Endodermal cell (in vitro differentiated cells): ENCODE measurements at regions not wholly inside any gene's neighbourhood (a gene's known extent, or its start where the extent isn't known, plus 50 kb on each side); places are given as distances from the start of the nearest gene placed in this dataset.

ENCODE experiments used
- DNase-seq: peaks from one replicate; pipeline ENCODE4 v3.0.0-alpha.2; 2017
- H3K27ac ChIP-seq: 2 replicates; pipeline ENCODE4 v1.5.1; 2013; ENCODE audit warnings: mild to moderate bottlenecking, low read depth, low read length, moderate library complexity
- H3K27me3 ChIP-seq: 2 replicates; pipeline ENCODE4 v1.6.1; 2013; ENCODE audit warnings: mild to moderate bottlenecking, low read length, moderate library complexity; ENCODE audit not compliant: insufficient read depth, control insufficient read depth, poor library complexity, severe bottlenecking
- H3K36me3 ChIP-seq: 2 replicates; pipeline ENCODE4 v1.7.0; 2013; ENCODE audit warnings: mild to moderate bottlenecking, low read length, moderate library complexity; ENCODE audit not compliant: control insufficient read depth, insufficient read depth
- H3K4me1 ChIP-seq: one replicate; pipeline ENCODE4 v1.7.0; 2013; ENCODE audit warnings: low read length; ENCODE audit not compliant: control insufficient read depth, insufficient read depth
- H3K4me3 ChIP-seq: 2 replicates; pipeline ENCODE4 v1.5.1; 2013; ENCODE audit warnings: mild to moderate bottlenecking, low read length, moderate library complexity
- H3K9ac ChIP-seq: 2 replicates; pipeline ENCODE4 v1.6.1; 2013; ENCODE audit warnings: mild to moderate bottlenecking, low read length, moderate library complexity; ENCODE audit not compliant: poor library complexity, severe bottlenecking; ENCODE audit errors: extremely low read depth
- H3K9me3 ChIP-seq: 2 replicates; pipeline ENCODE4 v1.6.1; 2013; ENCODE audit warnings: mild to moderate bottlenecking, low read length, moderate library complexity; ENCODE audit not compliant: control insufficient read depth
- H3K27ac Mint-ChIP-seq: 2 replicates; pipeline ENCODE4 v1.8.0; 2020; ENCODE audit warnings: mixed read lengths
- H3K27me3 Mint-ChIP-seq: 2 replicates; pipeline ENCODE4 v1.8.0; 2021; ENCODE audit warnings: mild to moderate bottlenecking, mixed read lengths; ENCODE audit not compliant: insufficient read depth
- H3K36me3 Mint-ChIP-seq: 2 replicates; pipeline ENCODE4 v1.8.0; 2020; ENCODE audit warnings: low read depth, mixed read lengths
- H3K4me1 Mint-ChIP-seq: 2 replicates; pipeline ENCODE4 v1.8.0; 2020; ENCODE audit warnings: mixed read lengths
- H3K4me3 Mint-ChIP-seq: 2 replicates; pipeline ENCODE4 v1.8.0; 2020; ENCODE audit warnings: mild to moderate bottlenecking, moderate library complexity, mixed read lengths
- H3K9me3 Mint-ChIP-seq: 2 replicates; pipeline ENCODE4 v1.8.0; 2020; ENCODE audit warnings: mild to moderate bottlenecking, mixed read lengths
- WGBS, 2 experiments: methylation state at CpG; one replicate each; pipeline versions ENCODE4 v1.1.5 to v1.1.7; 2013; ENCODE audit warnings: missing lambda C conversion rate in 2 of 2, mixed read lengths in 1 of 2; ENCODE audit not compliant: insufficient coverage in 1 of 2, insufficient read length in 1 of 2; 5-methylcytosine and 5-hydroxymethylcytosine counted together
- TF ChIP-seq, protein P1 (sequence below): fragments of 200-600 bp; sonication (generic); conservative IDR thresholded peaks from 2 replicates; pipeline ENCODE4 v1.5.0; 2021; ENCODE audit warnings: antibody characterized with exemption, mild to moderate bottlenecking

DNA sequence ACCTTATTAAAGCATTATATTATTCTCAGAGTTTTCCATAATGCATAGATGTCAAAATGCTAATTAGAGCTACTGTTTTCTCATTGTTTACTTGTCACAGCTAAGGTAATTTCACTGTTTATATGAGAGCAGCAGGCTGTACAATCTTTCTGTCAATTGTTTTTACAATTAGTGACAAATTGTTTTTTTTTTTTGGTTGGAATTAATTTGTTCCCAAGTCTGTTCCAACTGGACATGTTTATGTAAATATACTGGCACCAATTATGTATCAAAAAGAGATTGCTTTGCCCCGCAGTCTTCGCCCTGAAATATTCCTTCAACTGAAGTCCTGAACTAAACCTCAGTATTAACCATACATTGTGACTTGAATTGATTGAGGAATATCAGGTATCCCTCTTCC lies 72.3 kb upstream of the GRIA4 start:
- Histone ChIP-seq H3K4me3 (no peak overlapping the region), H3K9ac (no peak overlapping the region), H3K27me3 (no peaks in the 10 kb centered on the region), H3K36me3 (no peaks in the 10 kb centered on the region), H3K4me1 (no peaks in the 10 kb centered on the region), H3K9me3 (no peaks in the 10 kb centered on the region), H3K27ac (no peak overlapping the region)
- WGBS, 2 experiments: 48% methylated on average over 2 of the region's 2 CpGs; no CpG with 5 or more reads in 1 of the 2 experiments
- H3K27ac Mint-ChIP-seq: no peak overlapping the region
- no peaks in the 10 kb centered on the region for H3K9me3 Mint-ChIP-seq
- H3K27me3 Mint-ChIP-seq: no peaks in the 10 kb centered on the region
- H3K4me1 Mint-ChIP-seq: peaks cover 1% of the 10 kb centered on the region
- TF ChIP-seq, protein P1, sequence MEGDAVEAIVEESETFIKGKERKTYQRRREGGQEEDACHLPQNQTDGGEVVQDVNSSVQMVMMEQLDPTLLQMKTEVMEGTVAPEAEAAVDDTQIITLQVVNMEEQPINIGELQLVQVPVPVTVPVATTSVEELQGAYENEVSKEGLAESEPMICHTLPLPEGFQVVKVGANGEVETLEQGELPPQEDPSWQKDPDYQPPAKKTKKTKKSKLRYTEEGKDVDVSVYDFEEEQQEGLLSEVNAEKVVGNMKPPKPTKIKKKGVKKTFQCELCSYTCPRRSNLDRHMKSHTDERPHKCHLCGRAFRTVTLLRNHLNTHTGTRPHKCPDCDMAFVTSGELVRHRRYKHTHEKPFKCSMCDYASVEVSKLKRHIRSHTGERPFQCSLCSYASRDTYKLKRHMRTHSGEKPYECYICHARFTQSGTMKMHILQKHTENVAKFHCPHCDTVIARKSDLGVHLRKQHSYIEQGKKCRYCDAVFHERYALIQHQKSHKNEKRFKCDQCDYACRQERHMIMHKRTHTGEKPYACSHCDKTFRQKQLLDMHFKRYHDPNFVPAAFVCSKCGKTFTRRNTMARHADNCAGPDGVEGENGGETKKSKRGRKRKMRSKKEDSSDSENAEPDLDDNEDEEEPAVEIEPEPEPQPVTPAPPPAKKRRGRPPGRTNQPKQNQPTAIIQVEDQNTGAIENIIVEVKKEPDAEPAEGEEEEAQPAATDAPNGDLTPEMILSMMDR: no peak
- no peak overlapping the region for H3K4me3 Mint-ChIP-seq
- no peak for DNase-seq
- no peaks in the 10 kb centered on the region for H3K36me3 Mint-ChIP-seq

DNA sequence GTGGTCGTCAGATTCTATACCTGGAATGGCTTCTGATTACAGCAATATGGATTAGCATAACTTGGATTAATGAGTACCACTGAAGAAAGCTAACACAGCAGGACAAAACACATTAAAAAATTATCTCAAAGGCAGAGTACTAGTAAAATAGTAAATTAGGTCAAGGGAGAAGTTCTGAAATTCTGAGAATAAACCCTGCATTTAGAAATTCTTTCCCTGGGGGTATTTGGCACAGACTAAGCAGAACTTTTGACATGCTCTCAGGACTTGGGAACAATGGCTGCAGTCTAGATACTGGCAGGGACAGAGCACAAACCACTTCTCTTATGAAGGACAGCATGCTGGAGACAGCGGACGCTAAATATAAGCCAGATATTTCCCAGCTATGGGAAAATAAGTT lies 85.6 kb upstream of the GRIA4 start:
- H3K4me3 Mint-ChIP-seq: no peak overlapping the region
- H3K9me3 Mint-ChIP-seq: no peaks in the 10 kb centered on the region
- H3K27ac Mint-ChIP-seq: no peak overlapping the region
- Histone ChIP-seq H3K4me3 (no peak overlapping the region), H3K36me3 (no peaks in the 10 kb centered on the region), H3K9ac (no peak overlapping the region), H3K27ac (no peak overlapping the region), H3K4me1 (no peaks in the 10 kb centered on the region), H3K27me3 (no peaks in the 10 kb centered on the region), H3K9me3 (no peaks in the 10 kb centered on the region)
- peaks cover 5% of the 10 kb centered on the region for H3K4me1 Mint-ChIP-seq
- no peak for DNase-seq
- WGBS, 2 experiments: 85 to 86% methylated on average over 1 to 3 of the region's 3 CpGs
- TF ChIP-seq, protein P1: no peak
- no peaks in the 10 kb centered on the region for H3K27me3 Mint-ChIP-seq
- H3K36me3 Mint-ChIP-seq: no peaks in the 10 kb centered on the region

DNA sequence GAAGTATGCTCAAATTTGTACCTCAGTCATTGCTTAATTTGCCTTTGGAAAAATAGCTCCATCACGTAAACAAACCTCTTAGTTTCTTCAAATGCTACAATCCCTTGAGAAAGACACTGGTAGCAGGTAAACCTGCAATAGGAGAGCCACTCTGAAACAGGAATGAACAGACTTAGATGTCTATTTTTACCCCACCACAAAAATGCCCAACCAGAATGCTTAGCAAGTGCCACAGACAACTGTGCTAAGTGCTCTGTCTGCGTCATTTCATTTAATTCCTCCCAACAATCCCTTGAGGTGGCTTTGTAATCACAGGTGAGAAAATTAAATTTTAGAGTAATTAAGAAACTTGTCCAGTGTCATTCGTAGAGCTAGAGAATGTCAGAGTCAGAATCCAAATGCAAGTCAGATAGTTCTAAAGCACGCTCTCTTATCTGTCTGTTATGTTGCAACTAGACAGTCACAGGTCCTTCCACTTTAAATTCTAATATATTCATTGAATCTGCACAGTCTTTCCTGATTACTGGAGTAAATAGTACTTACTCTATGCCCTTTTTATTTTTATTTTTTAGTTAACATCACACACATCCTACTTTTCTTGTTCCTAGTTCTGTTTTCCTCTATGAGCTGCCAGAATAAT lies 89.0 kb upstream of the GRIA4 start:
- DNase-seq: no peak
- H3K4me1 ChIP-seq: no peaks in the 10 kb centered on the region
- no peak overlapping the region for H3K27ac Mint-ChIP-seq
- no peak overlapping the region for H3K9ac ChIP-seq
- TF ChIP-seq, protein P1: no peak
- H3K36me3 Mint-ChIP-seq: no peaks in the 10 kb centered on the region
- H3K27me3 Mint-ChIP-seq: no peaks in the 10 kb centered on the region
- H3K36me3 ChIP-seq: no peaks in the 10 kb centered on the region
- H3K4me3 Mint-ChIP-seq: no peak overlapping the region
- H3K27ac ChIP-seq: no peak overlapping the region
- WGBS, 2 experiments: 86 to 91% methylated on average over 3 to 4 of the region's 4 CpGs
- no peaks in the 10 kb centered on the region for H3K27me3 ChIP-seq
- no peaks in the 10 kb centered on the region for H3K9me3 ChIP-seq
- peaks cover 5% of the 10 kb centered on the region for H3K4me1 Mint-ChIP-seq
- H3K4me3 ChIP-seq: no peak overlapping the region
- H3K9me3 Mint-ChIP-seq: peaks cover 3% of the 10 kb centered on the region
